ENCODE measurements at regions not wholly inside any gene's neighbourhood (a gene's known extent, or its start where the extent isn't known, plus 50 kb on each side); places are given as distances from the start of the nearest gene placed in this dataset.

GRCh38 chr5:128591598-128592455 lies 53.8 kb upstream of the FBN2 start:
- Histone ChIP-seq H3K79me2 (ENCODE audit: control insufficient read depth, insufficient read depth, low read length) (no peaks in the 10 kb centered on the region), H3K9me1 (replicated peaks; ENCODE audit: control insufficient read depth, extremely low read depth, insufficient read depth, low read length) (no peaks in the 10 kb centered on the region), H4K20me1 (replicated peaks; ENCODE audit: control insufficient read depth, extremely low read depth, insufficient read depth, low read length) (no peaks in the 10 kb centered on the region), H3K4me3 (replicated peaks in 1 of 3; ENCODE audit: insufficient read depth in 1 of 3, low read depth in 1 of 3, low read length in 3 of 3) (no peak overlapping the region), H3K4me1 (ENCODE audit: control insufficient read depth, extremely low read depth, insufficient read depth, low read length) (peaks cover 2% of the 10 kb centered on the region), H3K9ac (replicated peaks; ENCODE audit: extremely low read depth, insufficient read depth, low read length) (no peak overlapping the region), H3K9me3 (replicated peaks; ENCODE audit: control insufficient read depth, insufficient read depth, low read length) (no peaks in the 10 kb centered on the region), H3K36me3 (ENCODE audit: control insufficient read depth in 2 of 2, extremely low read depth in 1 of 2, insufficient read depth in 2 of 2, low read length in 2 of 2) (no peaks in the 10 kb centered on the region), H2AFZ (ENCODE audit: low read depth, low read length) (no peak overlapping the region), H3K27ac (ENCODE audit: insufficient read depth, low read depth, low read length) (no peak overlapping the region), H3K27me3 (ENCODE audit: control insufficient read depth in 2 of 2, insufficient read depth in 2 of 2, low read length in 2 of 2) (no peaks in the 10 kb centered on the region), H3K4me2 (ENCODE audit: insufficient read depth, low read length) (peak overlapping the region; percentile 24)
- intact Hi-C loops (cut with micrococcal nuclease): no loop called here
- dilution Hi-C loops (cut with MboI; ENCODE audit: extremely low pct_ligation_motif_present, low sequenced_read_pairs): no loop called here
- DNase-seq (ENCODE audit: low read depth, low spot score) (no peak), FAIRE-seq (no peak)
- no TSS peak for BruUV-seq (replicated peaks)
- TF ChIP-seq POLR2AphosphoS5 (IDR thresholded peaks at IDR 0.05; ENCODE audit: insufficient read depth, low read depth, low read length) (no peak), JUN (IDR thresholded peaks at IDR 0.05; ENCODE audit: borderline replicate concordance, insufficient read depth, insufficient read length, low read depth) (no peak), MYC (IDR thresholded peaks at IDR 0.05; ENCODE audit: low read depth, low read length) (no peak), EZH2 (IDR thresholded peaks at IDR 0.05; ENCODE audit: borderline replicate concordance, low read depth, low read length, severe bottlenecking) (no peak), FOS (IDR thresholded peaks at IDR 0.05; ENCODE audit: borderline replicate concordance, insufficient read depth, low read length) (no peak), POLR2A (IDR thresholded peaks at IDR 0.05; ENCODE audit: low read depth, low read length) (no peak), MAX (IDR thresholded peaks at IDR 0.05; ENCODE audit: insufficient read depth, insufficient read length) (no peak), GATA2 (IDR thresholded peaks at IDR 0.05; ENCODE audit: insufficient read depth, insufficient read length, low read depth, low read length) (no peak)
- TF ChIP-seq, protein P1, sequence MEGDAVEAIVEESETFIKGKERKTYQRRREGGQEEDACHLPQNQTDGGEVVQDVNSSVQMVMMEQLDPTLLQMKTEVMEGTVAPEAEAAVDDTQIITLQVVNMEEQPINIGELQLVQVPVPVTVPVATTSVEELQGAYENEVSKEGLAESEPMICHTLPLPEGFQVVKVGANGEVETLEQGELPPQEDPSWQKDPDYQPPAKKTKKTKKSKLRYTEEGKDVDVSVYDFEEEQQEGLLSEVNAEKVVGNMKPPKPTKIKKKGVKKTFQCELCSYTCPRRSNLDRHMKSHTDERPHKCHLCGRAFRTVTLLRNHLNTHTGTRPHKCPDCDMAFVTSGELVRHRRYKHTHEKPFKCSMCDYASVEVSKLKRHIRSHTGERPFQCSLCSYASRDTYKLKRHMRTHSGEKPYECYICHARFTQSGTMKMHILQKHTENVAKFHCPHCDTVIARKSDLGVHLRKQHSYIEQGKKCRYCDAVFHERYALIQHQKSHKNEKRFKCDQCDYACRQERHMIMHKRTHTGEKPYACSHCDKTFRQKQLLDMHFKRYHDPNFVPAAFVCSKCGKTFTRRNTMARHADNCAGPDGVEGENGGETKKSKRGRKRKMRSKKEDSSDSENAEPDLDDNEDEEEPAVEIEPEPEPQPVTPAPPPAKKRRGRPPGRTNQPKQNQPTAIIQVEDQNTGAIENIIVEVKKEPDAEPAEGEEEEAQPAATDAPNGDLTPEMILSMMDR (IDR thresholded peaks at IDR 0.05; ENCODE audit: extremely low read depth in 1 of 2, insufficient read depth in 1 of 2, low read depth in 1 of 2, low read length in 2 of 2): no peak
- CTCF ChIA-PET: no interaction called here
- POLR2A ChIA-PET: no interaction called here

Data from endothelial cell of umbilical vein (primary cell).